ENCODE measurements at regions not wholly inside any gene's neighbourhood (a gene's known extent, or its start where the extent isn't known, plus 50 kb on each side); places are given as distances from the start of the nearest gene placed in this dataset.

DNA sequence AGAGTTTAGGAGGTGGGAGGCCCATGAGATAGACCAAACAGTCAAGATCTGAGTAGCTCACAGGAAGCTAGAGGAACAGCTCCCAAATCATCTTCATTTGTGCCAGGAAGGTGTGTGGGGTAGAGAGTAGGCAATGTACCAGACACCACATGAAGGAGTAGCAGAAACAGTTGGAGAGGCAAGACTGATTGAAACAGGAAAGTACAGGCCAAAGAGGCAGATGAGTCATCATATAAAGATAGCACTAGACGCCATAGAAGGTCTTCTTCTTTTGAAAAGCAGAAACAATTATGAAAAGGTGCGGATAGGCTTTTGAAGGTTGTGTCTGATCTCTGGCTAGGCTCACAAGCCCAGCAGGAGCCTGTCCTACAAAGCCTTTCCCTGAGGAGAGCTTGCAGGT lies 62.7 kb upstream of the PALM2AKAP2 start:
- Histone ChIP-seq H3K36me3 (ENCODE audit: control insufficient read depth, insufficient read depth, low read length) (no peaks in the 10 kb centered on the region), H4K8ac (ENCODE audit: low read depth in 2 of 2, low read length in 2 of 2) (no peak overlapping the region), H3K56ac (ENCODE audit: extremely low read depth, insufficient read depth, low read length) (no peak overlapping the region), H2AK5ac (ENCODE audit: low read depth, low read length) (no peak overlapping the region), H2AK9ac (replicated peaks; ENCODE audit: low read depth, low read length, poor library complexity) (no peak overlapping the region), H3K27me3 (ENCODE audit: control insufficient read depth, insufficient read depth, low read length) (peaks cover 10% of the 10 kb centered on the region), H2BK120ac (ENCODE audit: low read depth, low read length) (no peak overlapping the region), H4K20me1 (ENCODE audit: insufficient read depth, low read length) (no peaks in the 10 kb centered on the region), H3K18ac (ENCODE audit: low read depth, low read length) (no peak overlapping the region), H3K4me1 (ENCODE audit: control insufficient read depth, insufficient read depth, low read length) (peaks cover 10% of the 10 kb centered on the region), H3K4ac (ENCODE audit: low read depth, low read length) (no peak overlapping the region; the same call in 1 of the 2 replicates), H3K14ac (replicated peaks; ENCODE audit: low read depth, low read length) (peak overlapping the region; percentile 58; the same call in 1 of the 2 replicates), H3K9me1 (ENCODE audit: insufficient read depth, low read length) (peaks cover 3% of the 10 kb centered on the region; the same call in 1 of the 2 replicates), H2BK15ac (ENCODE audit: low read depth, low read length) (no peak overlapping the region), H3K4me3 (ENCODE audit: insufficient read depth, low read depth, low read length) (no peak overlapping the region), H4K91ac (ENCODE audit: insufficient read depth, low read depth, low read length) (no peak overlapping the region; the same call in 1 of the 2 replicates), H4K5ac (ENCODE audit: low read depth, low read length) (no peak overlapping the region), H3K9me3 (ENCODE audit: control insufficient read depth, insufficient read depth, low read length) (no peaks in the 10 kb centered on the region), H2BK20ac (ENCODE audit: low read depth, low read length) (no peak overlapping the region; the same call in 1 of the 2 replicates), H2BK5ac (ENCODE audit: low read depth, low read length, poor library complexity, severe bottlenecking) (no peak overlapping the region), H3K9ac (ENCODE audit: low read depth, low read length) (no peak overlapping the region), H3K4me2 (ENCODE audit: low read depth, low read length) (no peak overlapping the region), H2AFZ (replicated peaks; ENCODE audit: low read length, poor library complexity) (no peak overlapping the region), H3K23ac (ENCODE audit: low read depth, low read length) (no peak overlapping the region), H3K27ac (ENCODE audit: insufficient read depth, low read length) (no peak overlapping the region), H3K79me1 (ENCODE audit: low read depth in 1 of 2, low read length in 2 of 2) (no peaks in the 10 kb centered on the region)
- POLR2A ChIA-PET (ENCODE audit: unreplicated experiment) = no interaction called here
- DNase-seq (peak; percentile 7), ATAC-seq (ENCODE audit: low read depth) (no peak)
- intact Hi-C loops (cut with micrococcal nuclease) (no loop called here), in situ Hi-C loops (cut with MboI; ENCODE audit: low sequenced_read_pairs) (no loop called here), dilution Hi-C loops (cut with HindIII; ENCODE audit: low sequenced_read_pairs, unreplicated experiment) (no loop called here)
- BruUV-seq (replicated peaks) = no TSS peak
- 88% methylated on average over 1 of the region's 2 CpGs; no CpG with 5 or more reads in 1 of the 2 experiments for whole genome bisulfite sequencing, 2 experiments (ENCODE audit: extremely low coverage in 2 of 2, insufficient read length in 1 of 2)
- CTCF ChIA-PET = no interaction called here
- TF ChIP-seq CEBPB (IDR thresholded peaks at IDR 0.05; ENCODE audit: low read depth, low read length) (no peak), CHD1 (IDR thresholded peaks at IDR 0.05; ENCODE audit: low read depth, low read length) (no peak), MAFK (IDR thresholded peaks at IDR 0.05; ENCODE audit: low read depth, low read length) (no peak), RCOR1 (IDR thresholded peaks at IDR 0.05; ENCODE audit: insufficient replicate concordance, low read length) (no peak), BHLHE40 (IDR thresholded peaks at IDR 0.05; ENCODE audit: low read depth, low read length) (no peak), RFX5 (IDR thresholded peaks at IDR 0.05; ENCODE audit: low read depth, low read length) (no peak), SMC3 (IDR thresholded peaks at IDR 0.05; ENCODE audit: low read depth, low read length) (no peak), FOS (IDR thresholded peaks at IDR 0.05; ENCODE audit: low read depth, low read length) (no peak), MXI1 (IDR thresholded peaks at IDR 0.05; ENCODE audit: borderline replicate concordance, low read depth, low read length) (no peak)
- TF ChIP-seq, protein P1, sequence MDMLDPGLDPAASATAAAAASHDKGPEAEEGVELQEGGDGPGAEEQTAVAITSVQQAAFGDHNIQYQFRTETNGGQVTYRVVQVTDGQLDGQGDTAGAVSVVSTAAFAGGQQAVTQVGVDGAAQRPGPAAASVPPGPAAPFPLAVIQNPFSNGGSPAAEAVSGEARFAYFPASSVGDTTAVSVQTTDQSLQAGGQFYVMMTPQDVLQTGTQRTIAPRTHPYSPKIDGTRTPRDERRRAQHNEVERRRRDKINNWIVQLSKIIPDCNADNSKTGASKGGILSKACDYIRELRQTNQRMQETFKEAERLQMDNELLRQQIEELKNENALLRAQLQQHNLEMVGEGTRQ (IDR thresholded peaks at IDR 0.05; ENCODE audit: low read depth, low read length) = no peak
- TF ChIP-seq, protein P2, sequence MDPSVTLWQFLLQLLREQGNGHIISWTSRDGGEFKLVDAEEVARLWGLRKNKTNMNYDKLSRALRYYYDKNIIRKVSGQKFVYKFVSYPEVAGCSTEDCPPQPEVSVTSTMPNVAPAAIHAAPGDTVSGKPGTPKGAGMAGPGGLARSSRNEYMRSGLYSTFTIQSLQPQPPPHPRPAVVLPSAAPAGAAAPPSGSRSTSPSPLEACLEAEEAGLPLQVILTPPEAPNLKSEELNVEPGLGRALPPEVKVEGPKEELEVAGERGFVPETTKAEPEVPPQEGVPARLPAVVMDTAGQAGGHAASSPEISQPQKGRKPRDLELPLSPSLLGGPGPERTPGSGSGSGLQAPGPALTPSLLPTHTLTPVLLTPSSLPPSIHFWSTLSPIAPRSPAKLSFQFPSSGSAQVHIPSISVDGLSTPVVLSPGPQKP (IDR thresholded peaks at IDR 0.05; ENCODE audit: borderline replicate concordance, low read depth, low read length) = no peak

Measured in IMR-90 (cell line).